ENCODE measurements at regions not wholly inside any gene's neighbourhood (a gene's known extent, or its start where the extent isn't known, plus 50 kb on each side); places are given as distances from the start of the nearest gene placed in this dataset.

DNA sequence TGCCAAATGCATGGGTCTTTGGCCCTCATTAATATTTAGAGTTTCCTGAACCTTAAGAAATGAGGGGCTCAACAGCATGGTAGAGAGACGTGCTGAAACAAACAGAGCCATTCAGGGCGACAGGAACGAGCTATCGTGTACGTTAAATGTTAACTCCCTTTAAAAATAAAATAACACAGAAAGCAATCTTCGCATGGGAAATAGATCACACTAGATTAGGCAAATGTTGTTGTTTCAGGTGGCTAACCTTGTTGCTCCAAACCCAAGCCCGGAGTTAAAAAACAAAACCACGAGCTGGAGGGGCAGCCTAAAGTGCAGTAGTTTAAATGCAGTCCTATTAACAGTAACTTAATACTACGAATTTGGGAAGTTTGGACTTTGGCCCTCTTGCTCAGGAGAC lies 177.4 kb upstream of the TRIB2 start:
- TF ChIP-seq CTCF (IDR thresholded peaks at IDR 0.05) (no peak), POLR2A (IDR thresholded peaks at IDR 0.05) (no peak)
